ENCODE measurements at regions not wholly inside any gene's neighbourhood (a gene's known extent, or its start where the extent isn't known, plus 50 kb on each side); places are given as distances from the start of the nearest gene placed in this dataset.

DNA sequence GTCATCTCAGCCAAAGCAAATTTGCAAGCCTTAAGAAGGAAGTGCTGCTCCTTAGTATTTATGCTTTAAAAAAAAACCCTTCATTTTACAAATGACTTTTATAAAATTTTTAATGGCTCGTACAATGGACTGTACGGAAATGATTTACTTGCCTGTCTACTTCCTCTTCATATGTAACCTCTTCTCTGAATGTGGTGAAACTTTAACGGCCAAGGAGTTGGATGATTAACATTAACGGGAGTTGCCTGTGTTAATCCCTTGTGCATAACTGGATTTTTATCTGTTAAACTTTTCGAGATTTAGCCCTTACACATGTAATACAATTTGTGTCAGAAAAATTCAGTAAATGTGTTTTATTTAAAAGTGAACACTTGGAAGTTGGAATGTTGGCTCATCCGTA is 429.4 kb downstream of the TBC1D4 start:
- no peak for DNase-seq (ENCODE audit: low read depth)

DNA sequence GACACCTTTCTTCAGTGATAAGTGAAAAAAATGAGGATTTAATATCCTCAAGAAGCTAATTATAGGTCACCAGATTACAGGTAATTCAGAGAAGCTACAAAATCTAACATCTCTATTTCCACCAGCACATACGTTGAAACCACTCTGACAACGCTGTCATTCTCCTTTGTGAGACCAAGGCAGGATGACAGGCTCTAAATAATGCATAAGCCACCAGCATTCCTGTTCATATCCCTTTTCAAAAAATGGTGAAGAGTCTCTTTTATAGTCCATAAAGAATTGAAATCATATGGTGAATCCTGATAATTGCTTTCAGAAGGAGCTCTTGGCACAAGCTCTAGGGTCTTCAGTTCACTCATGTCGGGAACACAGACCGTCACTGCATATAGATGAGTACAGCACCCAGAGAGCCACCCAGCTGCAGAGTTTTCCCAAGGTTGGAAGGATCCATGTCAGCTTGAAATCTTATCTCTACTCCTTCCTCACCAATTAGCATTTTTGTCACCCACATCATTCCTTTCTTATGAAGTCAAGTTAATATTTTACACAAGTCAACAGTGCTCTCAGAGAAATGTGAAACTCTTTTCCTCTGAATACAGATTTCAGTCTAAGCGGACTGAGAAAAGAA is 431.4 kb downstream of the TBC1D4 start:
- peak; percentile 40 for DNase-seq (ENCODE audit: low read depth)

GRCh38 chr13:75049735-75050335 is 432.1 kb downstream of the TBC1D4 start:
- peak; percentile 37 for DNase-seq (ENCODE audit: low read depth)

- no peak for DNase-seq (ENCODE audit: low read depth)
Observed at GRCh38 chr13:75042807-75043206, 439.2 kb downstream of the TBC1D4 start.

DNA sequence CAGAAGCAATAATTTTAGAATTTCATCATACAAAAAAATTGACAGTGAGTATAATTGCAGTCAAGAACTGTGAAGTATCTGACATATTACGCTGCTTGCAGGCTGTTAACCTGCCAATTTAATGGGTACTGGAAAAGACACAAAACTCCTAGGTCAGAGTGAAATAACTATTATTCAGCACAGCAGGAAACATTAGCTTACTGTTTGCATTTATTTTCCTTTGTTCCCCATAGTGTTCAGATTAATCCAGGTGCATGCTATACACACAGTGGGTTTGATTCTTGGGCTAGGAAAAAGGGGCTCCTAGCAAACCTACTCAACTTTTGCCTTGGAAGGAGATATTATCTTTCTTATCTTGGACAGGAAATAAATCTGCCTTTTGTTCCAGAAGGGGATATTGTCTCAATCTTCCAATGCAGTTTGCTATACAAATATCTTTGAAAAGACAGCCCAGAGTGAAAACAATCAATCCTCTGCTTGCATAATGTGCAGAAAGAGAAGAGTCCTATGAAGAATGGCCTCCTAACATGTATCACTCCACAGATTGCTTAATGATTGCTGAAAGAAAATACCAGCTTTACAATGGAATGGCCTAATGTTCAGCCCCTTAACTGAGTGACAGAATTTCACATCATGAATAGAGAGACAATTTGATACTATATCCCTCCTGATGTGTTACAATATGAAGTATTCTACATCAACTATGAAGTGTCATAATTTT is 443.4 kb downstream of the TBC1D4 start:
- peak; percentile 5 for DNase-seq (ENCODE audit: low read depth)

DNA sequence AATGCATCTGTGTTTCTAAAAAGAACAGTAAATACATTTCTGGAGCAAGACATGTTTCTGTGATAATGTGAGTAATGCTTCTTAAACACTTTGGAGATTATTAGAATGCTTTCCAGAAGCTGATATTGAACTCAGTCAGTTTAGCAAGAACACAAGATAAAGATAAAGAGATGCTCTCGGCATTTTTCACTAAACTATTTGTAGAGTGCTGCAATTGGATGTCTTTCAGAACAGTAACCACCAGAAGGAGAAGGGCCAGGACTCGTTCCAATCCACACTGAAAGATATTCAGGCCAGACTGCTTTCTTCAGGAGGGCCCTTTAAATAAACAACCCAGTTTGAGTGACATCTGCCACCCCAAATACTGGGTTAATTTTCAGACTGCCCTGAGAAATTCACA is 456.0 kb downstream of the TBC1D4 start:
- peak; percentile 46 for DNase-seq (ENCODE audit: low read depth)

DNA sequence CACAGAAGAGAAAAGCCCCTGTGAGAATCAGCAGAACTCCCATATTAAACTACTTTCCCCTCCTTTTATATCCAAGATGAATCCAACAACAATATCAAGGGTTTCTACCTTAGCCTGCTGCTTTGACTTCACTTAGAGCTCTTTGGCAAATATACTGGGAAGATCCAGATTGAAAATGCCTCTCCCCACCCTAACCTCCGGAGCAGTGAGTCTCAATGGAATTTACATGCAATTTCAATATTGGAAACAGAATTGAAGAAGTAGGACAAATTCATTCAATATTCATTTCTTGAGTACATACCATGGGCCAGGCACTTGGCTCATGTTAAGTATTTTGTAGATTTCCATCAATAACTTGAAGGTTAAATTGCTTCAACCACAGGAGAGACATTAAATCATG is 457.4 kb downstream of the TBC1D4 start:
- no peak for DNase-seq (ENCODE audit: low read depth)

- no peak for DNase-seq (ENCODE audit: low read depth)
Observed at GRCh38 chr13:75023609-75024008, 458.4 kb downstream of the TBC1D4 start.

- no peak for DNase-seq (ENCODE audit: low read depth)
Observed at GRCh38 chr13:75021151-75021550, 460.8 kb downstream of the TBC1D4 start.

GRCh38 chr13:75016225-75016624 is 465.7 kb downstream of the TBC1D4 start:
- no peak for DNase-seq (ENCODE audit: low read depth)

GRCh38 chr13:75013818-75014217 is 468.2 kb downstream of the TBC1D4 start:
- DNase-seq (ENCODE audit: low read depth), result no peak

GRCh38 chr13:75010941-75011340 is 471.0 kb downstream of the TBC1D4 start:
- DNase-seq (ENCODE audit: low read depth), result no peak

GRCh38 chr13:75008926-75009325 is 473.0 kb downstream of the TBC1D4 start:
- no peak for DNase-seq (ENCODE audit: low read depth)

DNA sequence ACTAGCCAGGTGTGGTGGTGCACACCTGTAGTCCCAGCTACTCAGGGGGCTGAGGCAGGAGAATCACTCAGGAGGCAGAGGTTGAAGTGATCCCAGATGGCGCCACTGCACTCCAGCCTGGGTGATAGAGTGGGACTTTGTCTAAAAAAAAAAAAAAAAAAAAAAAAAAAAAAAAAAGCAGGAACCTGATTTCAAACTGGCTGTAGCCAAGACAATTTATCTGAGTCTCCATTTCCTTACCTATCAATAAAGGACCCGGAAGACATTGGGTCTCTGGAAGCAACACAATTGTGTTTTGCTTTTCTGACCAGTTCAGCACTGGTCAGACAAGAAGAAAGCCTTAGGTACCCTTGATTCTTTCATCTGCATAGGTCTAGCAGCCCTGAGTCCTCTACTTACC is 491.0 kb downstream of the TBC1D4 start:
- no peak for DNase-seq (ENCODE audit: low read depth)

DNA sequence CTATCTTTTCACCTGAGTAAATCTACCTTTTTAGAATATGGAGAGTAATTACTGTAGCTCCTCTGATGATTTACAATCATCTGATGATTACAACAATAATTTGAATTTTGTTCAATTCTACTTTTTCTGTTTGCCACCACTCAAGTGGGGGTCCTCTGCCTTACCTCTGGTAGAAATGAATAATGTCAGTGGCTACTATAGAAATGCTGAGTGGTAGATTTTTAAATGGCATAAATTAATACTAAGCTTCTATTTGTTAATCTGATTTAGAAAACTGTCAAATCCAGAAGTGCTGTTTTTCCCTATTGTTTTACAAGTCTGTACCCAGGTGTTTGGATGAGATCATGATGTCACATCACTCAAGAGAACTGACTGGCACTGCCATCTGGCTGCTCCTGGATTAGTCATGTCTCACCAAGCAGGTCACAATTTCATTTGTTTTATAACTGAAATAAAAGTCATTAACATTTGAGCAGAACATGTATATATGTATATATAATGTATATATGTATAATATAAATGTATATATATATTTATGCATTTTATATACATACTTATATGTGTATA is 494.8 kb downstream of the TBC1D4 start:
- DNase-seq (ENCODE audit: low read depth), result no peak

GRCh38 chr13:74986609-74987008 is 495.4 kb downstream of the TBC1D4 start:
- DNase-seq (ENCODE audit: low read depth), result no peak

- peak; percentile 20 for DNase-seq (ENCODE audit: low read depth)
Observed at GRCh38 chr13:74979703-74980102, 502.3 kb downstream of the TBC1D4 start.

DNA sequence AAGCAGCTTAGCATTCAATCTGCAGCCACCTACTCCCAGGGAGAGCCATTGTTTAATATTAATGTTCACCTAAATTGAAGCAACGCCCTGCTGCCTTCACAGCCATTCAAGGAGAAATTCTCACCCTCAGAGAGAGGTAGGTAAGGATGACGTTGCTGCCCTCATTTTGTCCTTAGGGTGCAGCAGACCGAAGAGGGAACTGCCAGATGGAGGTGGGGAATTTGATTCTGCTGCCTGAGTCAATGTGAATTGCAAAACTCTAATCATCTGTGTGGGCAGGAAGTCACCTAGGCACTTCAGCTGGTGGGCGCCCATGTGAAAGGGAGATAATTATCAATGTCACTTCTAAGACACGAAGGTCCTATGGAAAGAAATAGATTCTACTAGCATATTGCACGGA is 503.4 kb downstream of the TBC1D4 start:
- no peak for DNase-seq (ENCODE audit: low read depth)

GRCh38 chr13:74977498-74977897 is 504.5 kb downstream of the TBC1D4 start:
- no peak for DNase-seq (ENCODE audit: low read depth)

DNA sequence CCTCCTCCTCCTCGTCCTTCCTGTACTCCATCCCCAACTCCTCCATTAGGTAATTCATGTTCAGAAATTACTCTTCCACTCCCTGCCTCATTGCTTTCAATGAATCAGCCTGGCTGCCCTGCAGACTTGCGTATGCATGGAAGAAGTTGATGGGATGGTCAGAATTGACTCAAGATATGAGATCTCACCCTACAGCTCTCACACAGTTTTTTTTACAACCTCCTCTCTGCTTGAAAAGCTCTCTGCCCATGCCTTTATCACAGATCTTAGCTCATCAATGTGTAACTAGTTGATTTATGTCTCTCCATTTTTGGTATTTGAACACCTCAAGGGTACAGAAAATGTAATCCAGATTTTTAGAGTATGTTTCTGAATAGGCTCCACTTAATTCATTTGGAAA is 506.9 kb downstream of the TBC1D4 start:
- DNase-seq (ENCODE audit: low read depth), result no peak

- no peak for DNase-seq (ENCODE audit: low read depth)
Observed at GRCh38 chr13:74973935-74974879, 507.8 kb downstream of the TBC1D4 start.

DNA sequence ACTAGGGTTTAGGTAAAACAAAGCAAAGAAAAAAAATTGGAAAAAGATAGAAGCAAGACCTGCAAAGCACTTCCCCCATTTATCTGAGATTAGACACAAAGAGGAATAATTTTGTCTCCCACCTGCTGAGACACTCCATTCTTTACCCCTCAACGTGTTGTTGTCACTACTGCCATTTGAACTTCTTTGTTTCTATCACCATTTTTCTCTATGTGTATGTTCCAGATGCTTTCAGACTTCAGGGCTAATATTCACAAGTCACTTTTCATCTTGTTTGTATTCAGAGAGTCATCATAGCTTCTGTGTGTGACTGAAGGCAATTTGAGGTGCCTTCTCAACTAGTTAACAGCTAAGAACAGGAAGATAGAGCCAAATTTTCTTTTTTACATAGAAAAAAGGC is 512.5 kb downstream of the TBC1D4 start:
- DNase-seq (ENCODE audit: low read depth), result no peak
